ENCODE measurements at regions not wholly inside any gene's neighbourhood (a gene's known extent, or its start where the extent isn't known, plus 50 kb on each side); places are given as distances from the start of the nearest gene placed in this dataset.

GRCh38 chr14:27410981-27411380, 813.1 kb upstream of the NOVA1 start:
- no peak for DNase-seq
- no peaks in the 10 kb centered on the region for H3K9me3 ChIP-seq
- H3K27ac ChIP-seq, result no peak overlapping the region
- 29 to 49% (median 37%) methylated on average over 1 of the region's 1 CpG for WGBS, 4 donors
- no peak overlapping the region for H3K4me3 ChIP-seq
- ATAC-seq, result no peak
- TF ChIP-seq CTCF (IDR thresholded peaks at IDR 0.05), result no peak
- TF ChIP-seq POLR2A (IDR thresholded peaks at IDR 0.05), result no peak
- H3K4me1 ChIP-seq, result no peaks in the 10 kb centered on the region
- H3K36me3 ChIP-seq, result no peaks in the 10 kb centered on the region
- intact Hi-C loops (cut with DNase I), result no loop called here
- no peaks in the 10 kb centered on the region for H3K27me3 ChIP-seq

- Histone ChIP-seq H3K4me1 (no peaks in the 10 kb centered on the region), H3K27me3 (no peaks in the 10 kb centered on the region), H3K36me3 (no peaks in the 10 kb centered on the region), H3K4me3 (no peak overlapping the region), H3K9me3 (no peaks in the 10 kb centered on the region), H3K27ac (no peak overlapping the region)
- intact Hi-C loops (cut with DNase I), result no loop called here
- TF ChIP-seq POLR2A (IDR thresholded peaks at IDR 0.05), result no peak
- no peak for TF ChIP-seq CTCF (IDR thresholded peaks at IDR 0.05)
- WGBS, 4 donors, result 84 to 94% (median 89%) methylated on average over 4 of the region's 4 CpGs
- no peak for DNase-seq
- ATAC-seq, result no peak
Measured at GRCh38 chr14:27427796-27428195, 830.0 kb upstream of the NOVA1 start.

GRCh38 chr14:27435923-27436670, 838.3 kb upstream of the NOVA1 start:
- no peak overlapping the region for H3K27ac ChIP-seq
- no peak overlapping the region for H3K4me3 ChIP-seq
- intact Hi-C loops (cut with DNase I), result no loop called here
- ATAC-seq (no peak), DNase-seq (no peak)
- H3K9me3 ChIP-seq, result no peaks in the 10 kb centered on the region
- WGBS, 4 donors, result 72 to 84% (median 76%) methylated on average over 3 of the region's 3 CpGs
- no peaks in the 10 kb centered on the region for H3K4me1 ChIP-seq
- no peaks in the 10 kb centered on the region for H3K27me3 ChIP-seq
- TF ChIP-seq CTCF (IDR thresholded peaks at IDR 0.05) (no peak), POLR2A (IDR thresholded peaks at IDR 0.05) (no peak)
- no peaks in the 10 kb centered on the region for H3K36me3 ChIP-seq

- ATAC-seq, result no peak
- DNase-seq, result no peak
- TF ChIP-seq POLR2A (IDR thresholded peaks at IDR 0.05) (no peak), CTCF (IDR thresholded peaks at IDR 0.05) (no peak)
- Histone ChIP-seq H3K9me3 (peaks cover 0 to 5% (median 0%) of the 10 kb centered on the region in 12 donors), H3K36me3 (no peaks in the 10 kb centered on the region), H3K27me3 (no peaks in the 10 kb centered on the region), H3K4me1 (no peaks in the 10 kb centered on the region), H3K4me3 (no peak overlapping the region), H3K27ac (no peak overlapping the region)
- intact Hi-C loops (cut with DNase I), result no loop called here
Measured at GRCh38 chr14:27484633-27485032, 886.8 kb upstream of the NOVA1 start.

All from heart left ventricle (tissue), 16 donors.